HG03039 (cell line): ENCODE measurements at regions not wholly inside any gene's neighbourhood (a gene's known extent, or its start where the extent isn't known, plus 50 kb on each side); places are given as distances from the start of the nearest gene placed in this dataset.
"Not testable (repeated sequence)": the region's sequence is repeated elsewhere in the genome, so short reads cannot be mapped to it uniquely, and the experiment has no call there.

Source experiments
- ATAC-seq: cut with Tn5 transposase; IDR thresholded peaks from one replicate; pipeline ENCODE4 v1.9.1; 2021; ENCODE audit warnings: mild to moderate bottlenecking, moderate library complexity; ENCODE audit not compliant: unreplicated experiment

- ATAC-seq: no peak
Measured at GRCh38 chr4:174071595-174071994, 211.9 kb downstream of the FBXO8 start.

GRCh38 chr4:174069848-174070330 lies 213.6 kb downstream of the FBXO8 start:
- ATAC-seq: no peak

GRCh38 chr4:174066611-174067205 lies 216.8 kb downstream of the FBXO8 start:
- ATAC-seq: no peak

- no peak for ATAC-seq
Measured at GRCh38 chr4:174062831-174063230, 220.6 kb downstream of the FBXO8 start.

- no peak for ATAC-seq
Measured at GRCh38 chr4:174061026-174061425, 222.4 kb downstream of the FBXO8 start.

GRCh38 chr4:174058846-174059245 lies 224.6 kb downstream of the FBXO8 start:
- no peak for ATAC-seq

- ATAC-seq: no peak
Measured at GRCh38 chr4:174056959-174057358, 226.5 kb downstream of the FBXO8 start.

- ATAC-seq: no peak
Measured at GRCh38 chr4:174055344-174055743, 228.1 kb downstream of the FBXO8 start.

- no peak for ATAC-seq
Measured at GRCh38 chr4:174053895-174054294, 229.6 kb downstream of the FBXO8 start.

- ATAC-seq: no peak
Measured at GRCh38 chr4:174047363-174047762, 236.1 kb downstream of the FBXO8 start.

GRCh38 chr4:174045829-174046228 lies 237.6 kb downstream of the FBXO8 start:
- ATAC-seq: not testable (repeated sequence)

- no peak for ATAC-seq
Measured at GRCh38 chr4:174045381-174045780, 238.1 kb downstream of the FBXO8 start.

- no peak for ATAC-seq
Measured at GRCh38 chr4:174041555-174042105, 241.8 kb downstream of the FBXO8 start.

GRCh38 chr4:174040287-174040686 lies 243.2 kb downstream of the FBXO8 start:
- ATAC-seq: no peak

- ATAC-seq: no peak
Measured at GRCh38 chr4:174038481-174038880, 245.0 kb downstream of the FBXO8 start.

- no peak for ATAC-seq
Measured at GRCh38 chr4:174037631-174038030, 245.8 kb downstream of the FBXO8 start.

- no peak for ATAC-seq
Measured at GRCh38 chr4:174037049-174037448, 246.4 kb downstream of the FBXO8 start.

- ATAC-seq: no peak
Measured at GRCh38 chr4:174036576-174036975, 246.9 kb downstream of the FBXO8 start.

- ATAC-seq: no peak
Measured at GRCh38 chr4:174036111-174036510, 247.4 kb downstream of the FBXO8 start.

- ATAC-seq: no peak
Measured at GRCh38 chr4:174023641-174024040, 259.8 kb downstream of the FBXO8 start.

GRCh38 chr4:174018236-174018635 lies 265.2 kb downstream of the FBXO8 start:
- no peak for ATAC-seq

- no peak for ATAC-seq
Measured at GRCh38 chr4:174016251-174016650, 267.2 kb downstream of the FBXO8 start.

GRCh38 chr4:174012886-174013259 lies 270.6 kb downstream of the FBXO8 start:
- ATAC-seq: no peak
